Central memory CD4-positive, alpha-beta T cell (primary cell): ENCODE measurements at regions not wholly inside any gene's neighbourhood (a gene's known extent, or its start where the extent isn't known, plus 50 kb on each side); places are given as distances from the start of the nearest gene placed in this dataset.

ENCODE experiments used
- DNase-seq: peaks from one replicate; pipeline ENCODE4 v3.0.0; 2022

GRCh38 chr1:232474826-232475225 is 155.1 kb downstream of the SIPA1L2 start:
- no peak for DNase-seq

GRCh38 chr1:232473900-232474299 is 156.0 kb downstream of the SIPA1L2 start:
- DNase-seq, result no peak

GRCh38 chr1:232473324-232473723 is 156.6 kb downstream of the SIPA1L2 start:
- no peak for DNase-seq

GRCh38 chr1:232472485-232473041 is 157.4 kb downstream of the SIPA1L2 start:
- no peak for DNase-seq

- DNase-seq, result no peak
Measured at GRCh38 chr1:232471250-232471649, 158.7 kb downstream of the SIPA1L2 start.

GRCh38 chr1:232470711-232471110 is 159.2 kb downstream of the SIPA1L2 start:
- DNase-seq, result no peak

GRCh38 chr1:232468249-232468648 is 161.7 kb downstream of the SIPA1L2 start:
- DNase-seq, result no peak

GRCh38 chr1:232467073-232467760 is 162.7 kb downstream of the SIPA1L2 start:
- no peak for DNase-seq

- DNase-seq, result no peak
Measured at GRCh38 chr1:232464325-232464724, 165.6 kb downstream of the SIPA1L2 start.

GRCh38 chr1:232463225-232463624 is 166.7 kb downstream of the SIPA1L2 start:
- no peak for DNase-seq

GRCh38 chr1:232462213-232462612 is 167.7 kb downstream of the SIPA1L2 start:
- DNase-seq, result no peak

GRCh38 chr1:232459826-232460225 is 170.1 kb downstream of the SIPA1L2 start:
- no peak for DNase-seq

- no peak for DNase-seq
Measured at GRCh38 chr1:232459087-232459486, 170.8 kb downstream of the SIPA1L2 start.

- DNase-seq, result no peak
Measured at GRCh38 chr1:232457595-232457994, 172.3 kb downstream of the SIPA1L2 start.

GRCh38 chr1:232456714-232457113 is 173.2 kb downstream of the SIPA1L2 start:
- no peak for DNase-seq

GRCh38 chr1:232454227-232454886 is 175.6 kb downstream of the SIPA1L2 start:
- no peak for DNase-seq

GRCh38 chr1:232452736-232453440 is 177.0 kb downstream of the SIPA1L2 start:
- DNase-seq, result no peak

GRCh38 chr1:232452117-232452516 is 177.8 kb downstream of the SIPA1L2 start:
- no peak for DNase-seq

- no peak for DNase-seq
Measured at GRCh38 chr1:232451506-232451905, 178.4 kb downstream of the SIPA1L2 start.

GRCh38 chr1:232450615-232451014 is 179.3 kb downstream of the SIPA1L2 start:
- DNase-seq, result no peak

GRCh38 chr1:232447125-232447524 is 182.8 kb downstream of the SIPA1L2 start:
- no peak for DNase-seq

- no peak for DNase-seq
Measured at GRCh38 chr1:232445361-232446106, 184.4 kb downstream of the SIPA1L2 start.

- DNase-seq, result no peak
Measured at GRCh38 chr1:232443372-232443771, 186.6 kb downstream of the SIPA1L2 start.
